Psoas muscle (tissue), 7 donors: ENCODE measurements at regions not wholly inside any gene's neighbourhood (a gene's known extent, or its start where the extent isn't known, plus 50 kb on each side); places are given as distances from the start of the nearest gene placed in this dataset.

Experiments used
- ATAC-seq, 4 donors: fragments of 200-7000 bp; cut with Tn5 transposase; one replicate each; pipeline ENCODE4 v1.9.1; 2020; ENCODE audit warnings: moderate library complexity in 3 of 4, mild to moderate bottlenecking in 2 of 4
- DNase-seq, 2 donors: peaks; one replicate each; pipeline ENCODE4 v3.0.0-alpha.2; 2020
- H3K27ac ChIP-seq: fragments of 200-600 bp; one replicate; pipeline ENCODE4 v1.8.0; 2022
- H3K27me3 ChIP-seq, 3 donors: fragments of 200-600 bp in 1 of 3; one replicate each; pipeline versions ENCODE4 v1.6.1 to v1.8.0; 2013 to 2022; ENCODE audit warnings: low read length in 2 of 3, mild to moderate bottlenecking in 2 of 3, moderate library complexity in 1 of 3; ENCODE audit not compliant: insufficient read depth in 3 of 3
- H3K36me3 ChIP-seq, 2 donors: fragments of 200-600 bp in 1 of 2; one replicate each; pipeline versions ENCODE4 v1.6.1 to v1.8.0; 2013 to 2022; ENCODE audit warnings: low read depth in 1 of 2, mild to moderate bottlenecking in 1 of 2, moderate library complexity in 1 of 2; ENCODE audit not compliant: insufficient read depth in 1 of 2
- H3K4me1 ChIP-seq: fragments of 200-600 bp; one replicate; pipeline ENCODE4 v1.8.0; 2022
- H3K4me3 ChIP-seq: fragments of 200-600 bp; one replicate; pipeline ENCODE4 v1.8.0; 2022; ENCODE audit warnings: mild to moderate bottlenecking
- H3K9me3 ChIP-seq: fragments of 200-600 bp; one replicate; pipeline ENCODE4 v1.8.0; 2022
- WGBS, 3 donors: extraction: QIAGEN DNeasy Blood & Tissue Kit; methylation state at CpG; one replicate each; pipeline versions ENCODE4 v1.1.6 to v1.1.7; 2013; 5-methylcytosine and 5-hydroxymethylcytosine counted together
- intact Hi-C, 2 donors: fragments of 100-400 bp; cut with DNase I; formaldehyde crosslinking; loops; one replicate each; pipeline versions ENCODE4 v1.11.0 to v1.14.2; 2022
- TF ChIP-seq, protein P1 (sequence below): fragments of 200-600 bp; IDR thresholded peaks from one replicate; pipeline ENCODE4 v1.8.0; 2022; ENCODE audit warnings: antibody characterized with exemption
- donor health status: healthy with polysubstance abuse.
- donor health status: DM: no; HTN: no; CAD: no; lungs with moderate emphysema.
- donor health status: Bipolar disorder and iron deficiency.
- donor health status: healthy.
- donor health status: DM: yes; HTN: yes; CAD: no.
- donor health status: DM: no; HTN: no; CAD: no.
- donor health status: DM: yes; HTN: yes; CAD: no.

DNA sequence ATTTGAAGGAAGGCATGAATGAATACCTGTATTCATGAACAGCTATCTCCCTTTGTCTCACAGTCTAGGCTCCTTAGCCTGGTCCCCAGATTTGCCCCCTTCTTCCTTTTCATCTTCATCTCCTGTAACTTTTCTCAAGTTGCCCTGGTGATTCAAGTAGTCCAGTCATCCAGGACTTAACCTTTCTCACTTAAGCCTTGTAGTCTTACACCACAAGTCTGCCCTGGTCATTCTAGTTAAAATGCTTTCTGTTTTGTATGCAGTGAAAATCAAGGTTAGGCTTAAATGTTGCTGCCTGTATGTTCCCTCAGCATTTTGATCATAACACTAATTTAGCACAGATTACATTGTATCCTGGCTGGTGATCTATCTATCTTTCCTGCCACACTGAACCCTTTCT, 58.5 kb upstream of the SLC7A11 start:
- no peaks in the 10 kb centered on the region for H3K36me3 ChIP-seq
- no peak overlapping the region for H3K27ac ChIP-seq
- ATAC-seq: no peak
- DNase-seq: no peak
- intact Hi-C loops: no loop called here
- no peaks in the 10 kb centered on the region for H3K4me1 ChIP-seq
- no peaks in the 10 kb centered on the region for H3K9me3 ChIP-seq
- TF ChIP-seq, protein P1, sequence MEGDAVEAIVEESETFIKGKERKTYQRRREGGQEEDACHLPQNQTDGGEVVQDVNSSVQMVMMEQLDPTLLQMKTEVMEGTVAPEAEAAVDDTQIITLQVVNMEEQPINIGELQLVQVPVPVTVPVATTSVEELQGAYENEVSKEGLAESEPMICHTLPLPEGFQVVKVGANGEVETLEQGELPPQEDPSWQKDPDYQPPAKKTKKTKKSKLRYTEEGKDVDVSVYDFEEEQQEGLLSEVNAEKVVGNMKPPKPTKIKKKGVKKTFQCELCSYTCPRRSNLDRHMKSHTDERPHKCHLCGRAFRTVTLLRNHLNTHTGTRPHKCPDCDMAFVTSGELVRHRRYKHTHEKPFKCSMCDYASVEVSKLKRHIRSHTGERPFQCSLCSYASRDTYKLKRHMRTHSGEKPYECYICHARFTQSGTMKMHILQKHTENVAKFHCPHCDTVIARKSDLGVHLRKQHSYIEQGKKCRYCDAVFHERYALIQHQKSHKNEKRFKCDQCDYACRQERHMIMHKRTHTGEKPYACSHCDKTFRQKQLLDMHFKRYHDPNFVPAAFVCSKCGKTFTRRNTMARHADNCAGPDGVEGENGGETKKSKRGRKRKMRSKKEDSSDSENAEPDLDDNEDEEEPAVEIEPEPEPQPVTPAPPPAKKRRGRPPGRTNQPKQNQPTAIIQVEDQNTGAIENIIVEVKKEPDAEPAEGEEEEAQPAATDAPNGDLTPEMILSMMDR: no peak
- no peak overlapping the region for H3K4me3 ChIP-seq
- no peaks in the 10 kb centered on the region for H3K27me3 ChIP-seq

GRCh38 chr4:138299881-138300280, 57.7 kb upstream of the SLC7A11 start:
- no peaks in the 10 kb centered on the region for H3K27me3 ChIP-seq
- H3K4me3 ChIP-seq: no peak overlapping the region
- DNase-seq (no peak), ATAC-seq (no peak)
- H3K27ac ChIP-seq: no peak overlapping the region
- no peaks in the 10 kb centered on the region for H3K4me1 ChIP-seq
- H3K36me3 ChIP-seq: no peaks in the 10 kb centered on the region
- TF ChIP-seq, protein P1: no peak
- no peaks in the 10 kb centered on the region for H3K9me3 ChIP-seq
- WGBS, 3 donors: 95 to 98% (median 97%) methylated on average over 5 of the region's 5 CpGs
- intact Hi-C loops: no loop called here

GRCh38 chr4:138298866-138299265, 56.7 kb upstream of the SLC7A11 start:
- Histone ChIP-seq H3K27me3 (no peaks in the 10 kb centered on the region), H3K36me3 (no peaks in the 10 kb centered on the region), H3K4me3 (no peak overlapping the region), H3K9me3 (no peaks in the 10 kb centered on the region), H3K27ac (no peak overlapping the region), H3K4me1 (no peaks in the 10 kb centered on the region)
- 77 to 97% (median 85%) methylated on average over 1 of the region's 1 CpG for WGBS, 3 donors
- ATAC-seq: no peak
- no peak for DNase-seq
- TF ChIP-seq, protein P1: no peak
- intact Hi-C loops: no loop called here

DNA sequence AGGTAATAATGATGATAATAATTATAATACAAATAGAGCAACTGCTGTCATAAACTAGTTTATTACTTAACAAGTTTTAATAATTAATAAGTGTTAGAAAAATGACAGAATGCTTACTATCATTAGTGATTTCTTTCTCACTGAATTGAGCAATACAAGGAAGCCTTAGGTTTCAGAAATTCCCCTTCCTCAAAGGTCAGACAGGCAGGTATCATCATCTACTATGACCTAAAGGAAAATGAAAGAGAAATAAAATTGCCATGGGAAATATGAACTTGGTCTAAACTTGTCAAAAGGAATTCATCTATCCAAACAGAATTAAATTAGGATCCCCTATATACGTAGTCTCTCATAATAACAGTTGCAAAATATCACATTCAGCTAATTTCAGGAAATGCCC, 56.3 kb upstream of the SLC7A11 start:
- Histone ChIP-seq H3K27me3 (no peaks in the 10 kb centered on the region), H3K4me1 (no peaks in the 10 kb centered on the region), H3K36me3 (no peaks in the 10 kb centered on the region), H3K9me3 (no peaks in the 10 kb centered on the region), H3K4me3 (no peak overlapping the region), H3K27ac (no peak overlapping the region)
- TF ChIP-seq, protein P1: no peak
- DNase-seq (no peak), ATAC-seq (no peak)
- intact Hi-C loops: no loop called here
- 83 to 92% (median 87%) methylated on average over 1 of the region's 1 CpG for WGBS, 3 donors

GRCh38 chr4:138297743-138298405, 55.7 kb upstream of the SLC7A11 start:
- WGBS, 3 donors: 53 to 78% (median 66%) methylated on average over 3 of the region's 3 CpGs
- H3K36me3 ChIP-seq: no peaks in the 10 kb centered on the region
- no peaks in the 10 kb centered on the region for H3K9me3 ChIP-seq
- no peaks in the 10 kb centered on the region for H3K4me1 ChIP-seq
- H3K4me3 ChIP-seq: no peak overlapping the region
- DNase-seq (no peak), ATAC-seq (no peak)
- H3K27ac ChIP-seq: no peak overlapping the region
- H3K27me3 ChIP-seq: no peaks in the 10 kb centered on the region
- intact Hi-C loops: no loop called here
- TF ChIP-seq, protein P1: no peak
